ENCODE measurements at regions not wholly inside any gene's neighbourhood (a gene's known extent, or its start where the extent isn't known, plus 50 kb on each side); places are given as distances from the start of the nearest gene placed in this dataset.

- no peak for DNase-seq
- in situ Hi-C loops (cut with MboI; ENCODE audit: low pct_unique_long_range_greater_than_20kb, low sequenced_read_pairs) = no loop called here
These were observed 119.3 kb downstream of the SIK1 start for GRCh38 chr21:43307677-43308070.

- in situ Hi-C loops (cut with MboI; ENCODE audit: low pct_unique_long_range_greater_than_20kb, low sequenced_read_pairs) = no loop called here
- no peak for DNase-seq
These were observed 119.8 kb downstream of the SIK1 start for GRCh38 chr21:43306911-43307676.

GRCh38 chr21:43306391-43306790 is 120.5 kb downstream of the SIK1 start:
- DNase-seq = no peak
- in situ Hi-C loops (cut with MboI; ENCODE audit: low pct_unique_long_range_greater_than_20kb, low sequenced_read_pairs) = no loop called here

GRCh38 chr21:43305811-43306311 is 121.1 kb downstream of the SIK1 start:
- in situ Hi-C loops (cut with MboI; ENCODE audit: low pct_unique_long_range_greater_than_20kb, low sequenced_read_pairs) = no loop called here
- DNase-seq = no peak

- in situ Hi-C loops (cut with MboI; ENCODE audit: low pct_unique_long_range_greater_than_20kb, low sequenced_read_pairs) = no loop called here
- no peak for DNase-seq
These were observed 121.6 kb downstream of the SIK1 start for GRCh38 chr21:43305336-43305665.

- DNase-seq = no peak
- in situ Hi-C loops (cut with MboI; ENCODE audit: low pct_unique_long_range_greater_than_20kb, low sequenced_read_pairs) = no loop called here
These were observed 122.2 kb downstream of the SIK1 start for GRCh38 chr21:43304621-43305335.

GRCh38 chr21:43304206-43304605 is 122.7 kb downstream of the SIK1 start:
- in situ Hi-C loops (cut with MboI; ENCODE audit: low pct_unique_long_range_greater_than_20kb, low sequenced_read_pairs) = no loop called here
- no peak for DNase-seq

- in situ Hi-C loops (cut with MboI; ENCODE audit: low pct_unique_long_range_greater_than_20kb, low sequenced_read_pairs) = no loop called here
- no peak for DNase-seq
These were observed 123.4 kb downstream of the SIK1 start for GRCh38 chr21:43303275-43304178.

- no peak for DNase-seq
- in situ Hi-C loops (cut with MboI; ENCODE audit: low pct_unique_long_range_greater_than_20kb, low sequenced_read_pairs) = no loop called here
These were observed 124.2 kb downstream of the SIK1 start for GRCh38 chr21:43302769-43303168.

GRCh38 chr21:43302062-43302700 is 124.8 kb downstream of the SIK1 start:
- in situ Hi-C loops (cut with MboI; ENCODE audit: low pct_unique_long_range_greater_than_20kb, low sequenced_read_pairs) = no loop called here
- no peak for DNase-seq

- no peak for DNase-seq
- in situ Hi-C loops (cut with MboI; ENCODE audit: low pct_unique_long_range_greater_than_20kb, low sequenced_read_pairs) = no loop called here
These were observed 125.4 kb downstream of the SIK1 start for GRCh38 chr21:43301409-43302061.

GRCh38 chr21:43300496-43301408 is 126.2 kb downstream of the SIK1 start:
- no peak for DNase-seq
- in situ Hi-C loops (cut with MboI; ENCODE audit: low pct_unique_long_range_greater_than_20kb, low sequenced_read_pairs) = no loop called here

- DNase-seq = no peak
- in situ Hi-C loops (cut with MboI; ENCODE audit: low pct_unique_long_range_greater_than_20kb, low sequenced_read_pairs) = no loop called here
These were observed 127.3 kb downstream of the SIK1 start for GRCh38 chr21:43299441-43300277.

GRCh38 chr21:43298546-43299440 is 128.1 kb downstream of the SIK1 start:
- no peak for DNase-seq
- in situ Hi-C loops (cut with MboI; ENCODE audit: low pct_unique_long_range_greater_than_20kb, low sequenced_read_pairs) = no loop called here

- in situ Hi-C loops (cut with MboI; ENCODE audit: low pct_unique_long_range_greater_than_20kb, low sequenced_read_pairs) = no loop called here
- DNase-seq = no peak
These were observed 128.9 kb downstream of the SIK1 start for GRCh38 chr21:43297989-43298388.

- no peak for DNase-seq
- in situ Hi-C loops (cut with MboI; ENCODE audit: low pct_unique_long_range_greater_than_20kb, low sequenced_read_pairs) = no loop called here
These were observed 128.7 kb downstream of the CRYAA start for GRCh38 chr21:43297391-43297981.

All from KBM-7 (cell line).